Skin epidermis (tissue), 12 donors: ENCODE measurements at regions not wholly inside any gene's neighbourhood (a gene's known extent, or its start where the extent isn't known, plus 50 kb on each side); places are given as distances from the start of the nearest gene placed in this dataset.

Experiments
- H3K27ac ChIP-seq, 21 experiments: fragments of 200-600 bp; sonication (generic) in 11 of 21; one replicate each; pipeline ENCODE4 v1.5.0; 2020; ENCODE audit warnings: mild to moderate bottlenecking in 3 of 21, inconsistent platforms in 2 of 21, moderate library complexity in 2 of 21
- H3K4me3 ChIP-seq, 7 experiments: fragments of 200-600 bp; sonication (generic) in 2 of 7; one replicate each; pipeline ENCODE4 v1.5.0; 2020; ENCODE audit warnings: inconsistent platforms in 2 of 7, mild to moderate bottlenecking in 2 of 7, moderate library complexity in 1 of 7

DNA sequence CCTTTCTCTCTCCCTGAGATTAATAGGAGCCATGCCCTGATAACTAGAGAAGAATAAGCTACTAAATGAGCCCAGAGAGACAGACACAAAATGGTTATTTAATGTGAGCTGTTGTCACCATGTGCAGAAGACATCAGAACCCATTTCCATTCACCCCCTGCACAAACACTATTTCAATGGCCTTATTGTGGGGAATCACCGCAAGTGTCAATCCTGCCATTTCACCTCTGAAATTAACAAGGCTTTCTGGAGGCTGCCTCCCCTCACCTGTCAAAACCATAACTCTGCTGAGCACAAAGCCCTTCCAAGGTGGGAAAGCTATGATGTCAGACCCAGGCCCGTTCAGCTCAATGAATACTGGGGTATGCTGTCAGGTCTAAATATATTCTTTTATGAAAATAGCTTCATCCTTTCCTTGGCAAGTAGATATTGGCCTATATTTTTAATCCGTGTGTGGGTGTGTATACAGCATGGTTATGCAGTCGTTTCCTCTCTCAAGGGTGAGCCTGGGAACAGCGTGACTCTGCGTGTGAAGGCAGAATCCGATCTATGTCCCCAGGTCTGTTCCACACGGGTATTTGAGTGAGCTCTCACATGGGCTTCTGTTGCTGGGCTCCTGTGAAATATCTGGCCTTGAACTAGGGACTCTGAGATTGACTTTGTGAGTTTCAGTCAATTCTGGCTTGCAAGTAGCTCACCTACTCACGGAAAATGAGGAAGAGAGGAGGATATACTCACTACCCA is 266.3 kb downstream of the FBXW7 start:
- no peak overlapping the region for H3K27ac ChIP-seq
- no peak overlapping the region for H3K4me3 ChIP-seq

GRCh38 chr4:152267811-152268210 is 268.1 kb downstream of the FBXW7 start:
- Histone ChIP-seq H3K27ac (no peak overlapping the region), H3K4me3 (no peak overlapping the region)

GRCh38 chr4:152266831-152267480 is 268.9 kb downstream of the FBXW7 start:
- no peak overlapping the region for H3K27ac ChIP-seq

GRCh38 chr4:152265149-152265621 is 270.7 kb downstream of the FBXW7 start:
- H3K27ac ChIP-seq: no peak overlapping the region
- no peak overlapping the region for H3K4me3 ChIP-seq

More at GRCh38 chr4:152266831-152267480, 268.9 kb downstream of the FBXW7 start:
- H3K4me3 ChIP-seq: no peak overlapping the region

- no peak overlapping the region for H3K4me3 ChIP-seq
- peak overlapping the region in 1 of 21 experiments; percentile 18 for H3K27ac ChIP-seq
Observed at GRCh38 chr4:152264106-152264505, 271.8 kb downstream of the FBXW7 start.

DNA sequence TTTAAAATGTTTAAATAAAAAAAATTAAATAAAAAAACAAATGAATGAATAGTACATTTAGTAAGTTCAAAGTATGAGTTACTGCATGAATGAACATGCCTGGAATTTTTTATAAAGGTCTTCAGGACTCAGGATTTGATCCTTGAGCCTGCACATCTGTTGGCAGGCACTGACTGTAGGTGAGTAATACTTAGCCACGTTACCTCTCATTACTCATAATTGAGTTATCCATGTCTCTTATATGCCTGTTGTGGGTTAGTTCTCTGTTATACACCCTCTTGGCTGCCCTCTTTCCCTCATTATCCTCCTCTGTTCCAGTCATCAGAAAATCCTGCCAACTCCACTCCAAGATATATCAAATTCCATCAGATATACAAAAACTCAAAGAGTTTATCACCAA is 276.0 kb downstream of the FBXW7 start:
- H3K4me3 ChIP-seq: no peak overlapping the region
- H3K27ac ChIP-seq: peak overlapping the region in 3 of 21 experiments; percentile 28 to 82 (median 77)

GRCh38 chr4:152258804-152259708 is 276.8 kb downstream of the FBXW7 start:
- peak overlapping the region in 19 of 21 experiments; percentile 0 to 82 (median 58) for H3K27ac ChIP-seq
- no peak overlapping the region for H3K4me3 ChIP-seq

GRCh38 chr4:152258391-152258790 is 277.5 kb downstream of the FBXW7 start:
- peak overlapping the region in 18 of 21 experiments; percentile 0 to 82 (median 60) for H3K27ac ChIP-seq
- no peak overlapping the region for H3K4me3 ChIP-seq

DNA sequence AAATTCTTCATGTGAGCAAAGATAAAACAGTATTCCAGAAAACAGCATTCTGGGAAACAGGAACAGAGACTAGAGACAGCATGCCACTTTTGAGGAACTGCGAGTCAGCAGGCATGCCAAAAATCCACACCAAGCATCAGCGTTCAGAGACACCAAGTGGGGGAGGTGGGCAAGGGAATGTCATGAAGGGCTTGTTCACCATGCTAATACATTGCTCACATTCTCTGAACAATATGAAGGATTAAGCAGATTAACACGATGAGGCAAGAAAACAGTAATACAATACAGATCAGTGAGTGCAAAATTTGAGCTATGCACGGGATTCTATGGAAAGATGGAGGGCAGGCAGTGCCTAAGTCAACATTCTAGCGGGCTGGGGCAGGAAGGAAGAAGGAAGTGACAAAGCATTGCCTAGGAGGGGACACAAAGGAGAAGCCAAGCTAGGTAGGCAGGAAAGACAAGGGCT is 278.3 kb downstream of the FBXW7 start:
- Histone ChIP-seq H3K4me3 (no peak overlapping the region), H3K27ac (peak overlapping the region in 12 of 21 experiments; percentile 11 to 82 (median 62))

DNA sequence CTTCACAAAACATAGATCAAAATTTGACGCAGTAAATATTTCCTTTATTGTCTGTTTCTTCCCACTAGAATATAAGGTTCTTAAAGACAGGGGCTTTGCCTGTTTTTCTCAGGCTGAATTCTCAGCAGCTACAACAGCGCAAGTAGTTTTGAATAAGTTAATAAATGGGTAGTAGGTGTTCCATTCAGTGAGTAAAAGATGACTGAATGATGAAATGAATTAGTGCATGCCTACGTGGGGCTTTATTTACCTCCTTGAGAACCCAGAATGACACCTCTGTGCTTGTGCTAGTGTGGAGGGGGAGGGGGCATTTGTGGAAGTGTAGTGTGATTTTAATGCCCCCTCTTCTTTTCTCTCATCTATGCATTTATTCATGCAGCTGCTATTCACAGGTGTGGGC is 278.9 kb downstream of the FBXW7 start:
- Histone ChIP-seq H3K27ac (peak overlapping the region in 4 of 21 experiments; percentile 72 to 82 (median 78)), H3K4me3 (no peak overlapping the region)

GRCh38 chr4:152255437-152255836 is 280.5 kb downstream of the FBXW7 start:
- Histone ChIP-seq H3K4me3 (no peak overlapping the region), H3K27ac (peak overlapping the region in 6 of 21 experiments; percentile 5 to 72 (median 20))

DNA sequence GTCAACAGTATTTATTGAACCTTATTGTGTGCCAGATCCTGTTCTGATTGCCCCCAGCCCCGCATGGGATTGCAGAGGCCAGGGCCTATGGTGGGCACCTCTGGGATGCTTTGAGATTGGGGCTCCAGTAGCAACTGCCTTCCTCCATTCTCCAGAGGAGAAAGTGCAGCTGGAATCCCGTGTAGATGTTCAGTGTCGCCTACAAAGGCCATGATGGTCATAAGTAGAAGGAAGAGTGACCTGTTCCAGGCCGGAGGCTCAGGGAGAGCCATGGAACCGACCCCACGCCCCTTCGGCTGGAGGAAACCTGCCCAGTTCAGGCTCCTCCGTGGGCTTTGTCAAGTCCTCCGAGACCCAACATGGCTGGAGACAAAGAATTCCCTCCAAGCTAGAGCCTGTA is 287.5 kb downstream of the FBXW7 start:
- no peak overlapping the region for H3K4me3 ChIP-seq
- H3K27ac ChIP-seq: no peak overlapping the region

GRCh38 chr4:152247271-152247975 is 288.5 kb downstream of the FBXW7 start:
- no peak overlapping the region for H3K27ac ChIP-seq

GRCh38 chr4:152246659-152247058 is 289.2 kb downstream of the FBXW7 start:
- Histone ChIP-seq H3K27ac (no peak overlapping the region), H3K4me3 (no peak overlapping the region)

More at GRCh38 chr4:152247271-152247975, 288.5 kb downstream of the FBXW7 start:
- H3K4me3 ChIP-seq: no peak overlapping the region

- no peak overlapping the region for H3K27ac ChIP-seq
- H3K4me3 ChIP-seq: no peak overlapping the region
Observed at GRCh38 chr4:152245680-152246079, 290.2 kb downstream of the FBXW7 start.

GRCh38 chr4:152244659-152245058 is 291.2 kb downstream of the FBXW7 start:
- no peak overlapping the region for H3K4me3 ChIP-seq
- peak overlapping the region in 2 of 21 experiments; percentile 8 to 26 for H3K27ac ChIP-seq

DNA sequence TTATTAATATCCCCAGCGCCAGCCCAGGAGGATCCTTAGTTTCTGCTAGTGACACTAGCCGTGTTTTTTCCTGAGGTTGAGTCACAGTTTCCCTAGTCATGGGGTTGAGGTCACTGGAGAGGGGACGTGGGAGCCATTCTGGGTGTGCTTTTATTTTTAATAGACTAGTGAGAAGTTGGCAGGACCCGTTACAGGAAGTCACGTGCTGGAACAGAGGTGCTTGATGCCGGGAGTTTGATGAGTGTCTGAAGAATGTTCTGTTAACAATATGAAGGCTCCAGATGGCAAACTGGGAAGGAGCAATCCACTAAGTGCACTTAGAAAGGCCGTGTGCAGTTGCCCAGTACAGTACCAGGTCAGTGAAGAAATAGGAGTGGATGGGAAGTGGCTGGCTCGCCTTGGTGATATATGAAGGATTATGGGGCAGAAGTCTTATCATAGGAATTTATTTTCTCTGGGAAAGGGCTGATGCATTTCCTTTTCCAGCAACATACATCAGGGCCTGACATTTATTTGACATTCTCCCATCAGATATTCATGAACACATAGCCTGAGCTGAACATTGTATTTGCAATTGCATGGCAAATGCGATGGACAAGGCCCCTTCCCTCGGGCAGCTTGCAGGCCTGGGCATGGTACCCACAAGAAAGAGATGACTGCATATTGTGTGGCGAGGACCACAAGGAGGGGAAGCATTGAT is 291.8 kb downstream of the FBXW7 start:
- Histone ChIP-seq H3K4me3 (no peak overlapping the region), H3K27ac (peak overlapping the region in 3 of 21 experiments; percentile 8 to 41 (median 26))

- H3K4me3 ChIP-seq: no peak overlapping the region
- peak overlapping the region in 4 of 21 experiments; percentile 3 to 41 (median 22) for H3K27ac ChIP-seq
Observed at GRCh38 chr4:152243206-152243605, 292.7 kb downstream of the FBXW7 start.

DNA sequence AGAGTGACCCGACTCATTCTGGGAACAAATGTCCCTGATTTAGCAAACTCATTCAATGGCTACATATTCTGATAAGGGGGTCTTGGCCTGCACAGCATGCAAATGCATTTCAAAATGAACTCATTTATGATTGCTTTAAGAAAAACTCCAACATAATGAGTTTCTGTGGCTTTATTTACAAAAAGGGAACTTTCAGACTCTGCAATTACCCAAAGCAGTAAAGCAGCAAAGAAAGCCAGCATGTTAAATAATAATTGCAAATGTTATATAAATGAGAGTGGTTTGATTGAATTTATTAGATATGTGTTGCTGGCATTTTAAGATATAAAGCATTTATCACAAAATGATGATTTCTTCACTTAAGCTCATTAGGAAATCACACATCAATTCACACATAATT is 295.7 kb downstream of the FBXW7 start:
- Histone ChIP-seq H3K4me3 (no peak overlapping the region), H3K27ac (no peak overlapping the region)
